ENCODE measurements at regions not wholly inside any gene's neighbourhood (a gene's known extent, or its start where the extent isn't known, plus 50 kb on each side); places are given as distances from the start of the nearest gene placed in this dataset.

GRCh38 chr18:43869451-43870008 lies 592.2 kb upstream of the SYT4 start:
- DNase-seq (ENCODE audit: low read depth in 3 of 3, low spot score in 2 of 3): no peak

GRCh38 chr18:43870626-43871025 lies 593.3 kb upstream of the SYT4 start:
- DNase-seq (ENCODE audit: low read depth in 3 of 3, low spot score in 2 of 3): no peak

- no peak for DNase-seq (ENCODE audit: low read depth in 3 of 3, low spot score in 2 of 3)
Measured at GRCh38 chr18:43875511-43875910, 598.2 kb upstream of the SYT4 start.

GRCh38 chr18:43876286-43876685 lies 599.0 kb upstream of the SYT4 start:
- DNase-seq (ENCODE audit: low read depth in 3 of 3, low spot score in 2 of 3): no peak

GRCh38 chr18:43876748-43877147 lies 599.5 kb upstream of the SYT4 start:
- no peak for DNase-seq (ENCODE audit: low read depth in 3 of 3, low spot score in 2 of 3)

- DNase-seq (ENCODE audit: low read depth in 3 of 3, low spot score in 2 of 3): no peak
Measured at GRCh38 chr18:43877616-43878321, 600.5 kb upstream of the SYT4 start.

- no peak for DNase-seq (ENCODE audit: low read depth in 3 of 3, low spot score in 2 of 3)
Measured at GRCh38 chr18:43879415-43879814, 602.1 kb upstream of the SYT4 start.

- DNase-seq (ENCODE audit: low read depth in 3 of 3, low spot score in 2 of 3): no peak
Measured at GRCh38 chr18:43882358-43883055, 605.2 kb upstream of the SYT4 start.

- DNase-seq (ENCODE audit: low read depth in 3 of 3, low spot score in 2 of 3): no peak
Measured at GRCh38 chr18:43883886-43884285, 606.6 kb upstream of the SYT4 start.

- no peak for DNase-seq (ENCODE audit: low read depth in 3 of 3, low spot score in 2 of 3)
Measured at GRCh38 chr18:43886341-43886740, 609.1 kb upstream of the SYT4 start.

GRCh38 chr18:43887491-43887890 lies 610.2 kb upstream of the SYT4 start:
- no peak for DNase-seq (ENCODE audit: low read depth in 3 of 3, low spot score in 2 of 3)

GRCh38 chr18:43888598-43888997 lies 611.3 kb upstream of the SYT4 start:
- no peak for DNase-seq (ENCODE audit: low read depth in 3 of 3, low spot score in 2 of 3)

GRCh38 chr18:43893001-43893637 lies 615.8 kb upstream of the SYT4 start:
- DNase-seq (ENCODE audit: low read depth in 3 of 3, low spot score in 2 of 3): no peak

- DNase-seq (ENCODE audit: low read depth in 3 of 3, low spot score in 2 of 3): no peak
Measured at GRCh38 chr18:43904209-43904837, 627.0 kb upstream of the SYT4 start.

- no peak for DNase-seq (ENCODE audit: low read depth in 3 of 3, low spot score in 2 of 3)
Measured at GRCh38 chr18:43914018-43914417, 636.7 kb upstream of the SYT4 start.

GRCh38 chr18:43916984-43917383 lies 639.7 kb upstream of the SYT4 start:
- no peak for DNase-seq (ENCODE audit: low read depth in 3 of 3, low spot score in 2 of 3)

- no peak for DNase-seq (ENCODE audit: low read depth in 3 of 3, low spot score in 2 of 3)
Measured at GRCh38 chr18:43917520-43917919, 640.2 kb upstream of the SYT4 start.

- no peak for DNase-seq (ENCODE audit: low read depth in 3 of 3, low spot score in 2 of 3)
Measured at GRCh38 chr18:43919551-43919950, 642.3 kb upstream of the SYT4 start.

- no peak for DNase-seq (ENCODE audit: low read depth in 3 of 3, low spot score in 2 of 3)
Measured at GRCh38 chr18:43931439-43931838, 654.1 kb upstream of the SYT4 start.

GRCh38 chr18:43932140-43932539 lies 654.9 kb upstream of the SYT4 start:
- no peak for DNase-seq (ENCODE audit: low read depth in 3 of 3, low spot score in 2 of 3)

- DNase-seq (ENCODE audit: low read depth in 3 of 3, low spot score in 2 of 3): no peak
Measured at GRCh38 chr18:43933177-43933576, 655.9 kb upstream of the SYT4 start.

All from right renal cortex interstitium (tissue), 3 donors.